Thymus (tissue), 11 donors: ENCODE measurements at regions not wholly inside any gene's neighbourhood (a gene's known extent, or its start where the extent isn't known, plus 50 kb on each side); places are given as distances from the start of the nearest gene placed in this dataset.

Experiments used
- DNase-seq, 9 donors: peaks; one replicate each; pipeline ENCODE4 v3.0.0-alpha.2; 2013; ENCODE audit warnings: low spot score in 9 of 9, low read depth in 6 of 9, missing footprints in 1 of 9
- H3K27ac ChIP-seq, 2 donors: one replicate each; pipeline ENCODE4 v1.5.1; 2013; ENCODE audit warnings: control low read depth in 1 of 2, low read depth in 1 of 2, low read length in 1 of 2, mild to moderate bottlenecking in 1 of 2, moderate library complexity in 1 of 2
- H3K27me3 ChIP-seq, 2 donors: one replicate each; pipeline ENCODE4 v1.5.1; 2013; ENCODE audit warnings: low read length in 1 of 2; ENCODE audit not compliant: control insufficient read depth in 2 of 2, insufficient read depth in 1 of 2
- H3K36me3 ChIP-seq, 2 donors: one replicate each; pipeline ENCODE4 v1.5.1; 2013; ENCODE audit warnings: low read length in 1 of 2, mild to moderate bottlenecking in 1 of 2, moderate library complexity in 1 of 2; ENCODE audit not compliant: control insufficient read depth in 2 of 2, insufficient read depth in 2 of 2
- H3K4me1 ChIP-seq, 2 donors: one replicate each; pipeline ENCODE4 v1.5.1; 2013; ENCODE audit warnings: low read length in 2 of 2; ENCODE audit not compliant: control insufficient read depth in 2 of 2, insufficient read depth in 2 of 2
- H3K4me3 ChIP-seq, 2 donors: one replicate each; pipeline ENCODE4 v1.5.1; 2013; ENCODE audit warnings: low read length in 2 of 2, control low read depth in 1 of 2, mild to moderate bottlenecking in 1 of 2
- H3K9me3 ChIP-seq, 2 donors: one replicate each; pipeline ENCODE4 v1.5.1; 2013; ENCODE audit warnings: low read length in 1 of 2, mild to moderate bottlenecking in 1 of 2; ENCODE audit not compliant: control insufficient read depth in 2 of 2, insufficient read depth in 1 of 2
- WGBS: extraction: QIAGEN DNeasy Blood & Tissue Kit; methylation state at CpG from one replicate; pipeline ENCODE4 v1.1.7; 2013; 5-methylcytosine and 5-hydroxymethylcytosine counted together
- donor health status: healthy.

DNA sequence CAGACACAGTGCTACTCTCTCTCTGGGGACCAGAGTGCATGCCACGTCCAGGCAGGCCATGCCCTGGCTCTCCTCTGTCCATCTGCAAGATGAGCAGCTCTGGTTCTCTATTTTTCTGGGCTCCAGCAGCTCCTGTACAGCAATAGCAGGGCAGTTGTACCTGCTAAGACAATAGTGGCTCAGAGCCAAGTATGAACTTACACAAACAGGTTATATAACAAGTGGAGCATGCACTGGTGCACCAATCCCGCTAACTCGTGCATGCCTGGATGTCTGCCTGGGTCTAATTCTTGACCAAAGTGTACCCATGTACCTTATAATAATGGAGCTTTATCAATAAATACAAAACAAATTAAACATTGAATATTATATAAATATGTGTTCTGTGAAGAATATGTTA, 392.3 kb downstream of the CENPC start:
- Histone ChIP-seq H3K27ac (no peak overlapping the region), H3K27me3 (no peaks in the 10 kb centered on the region), H3K9me3 (no peaks in the 10 kb centered on the region), H3K4me3 (no peak overlapping the region), H3K36me3 (no peaks in the 10 kb centered on the region), H3K4me1 (no peaks in the 10 kb centered on the region)
- DNase-seq = no peak
- 83% methylated on average over 3 of the region's 3 CpGs for WGBS

DNA sequence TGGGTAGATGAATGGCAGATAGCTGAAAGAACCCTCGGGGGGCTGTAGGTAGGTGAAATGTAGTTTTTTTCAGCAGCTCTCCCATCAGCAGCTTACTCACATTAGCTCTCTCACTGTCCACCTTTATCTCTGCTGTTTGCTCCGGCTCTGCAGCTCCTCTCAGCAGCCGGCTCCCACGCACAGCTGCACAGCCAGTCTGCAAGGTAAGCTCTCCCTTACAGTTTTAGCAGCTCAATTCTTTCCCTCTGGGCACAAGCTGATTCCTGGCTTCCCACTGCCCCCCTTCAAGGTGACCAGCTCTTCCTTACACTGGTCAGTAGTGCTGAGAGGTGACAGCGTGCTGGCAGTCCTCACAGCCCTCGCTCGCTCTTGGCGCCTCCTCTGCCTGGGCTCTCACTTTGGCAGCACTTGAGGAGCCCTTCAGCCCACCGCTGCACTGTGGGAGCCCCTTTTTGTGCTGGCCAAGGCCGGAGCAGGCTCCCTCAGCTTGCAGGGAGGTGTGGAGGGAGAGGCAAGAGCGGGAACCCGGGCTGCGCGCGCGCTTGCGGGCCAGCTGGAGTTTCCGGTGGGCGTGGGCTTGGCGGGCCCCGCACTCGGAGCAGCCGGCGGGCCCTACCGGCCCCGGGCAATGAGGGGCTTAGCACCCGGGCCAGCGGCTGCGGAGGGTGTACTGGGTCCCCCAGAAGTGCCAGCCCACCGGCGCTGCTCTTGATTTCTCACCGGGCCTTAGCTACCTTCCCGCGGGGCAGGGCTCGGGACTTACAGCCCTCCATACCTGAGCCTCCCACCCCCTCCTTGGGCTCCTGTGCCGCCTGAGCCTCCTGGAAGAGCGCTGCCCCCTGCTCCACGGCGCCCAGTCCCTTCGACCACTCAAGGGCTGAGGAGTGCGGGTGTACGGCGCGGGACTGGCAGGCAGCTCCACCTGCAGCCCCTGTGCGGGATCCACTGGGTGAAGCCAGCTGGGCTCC, 393.6 kb downstream of the CENPC start:
- H3K27me3 ChIP-seq = no peaks in the 10 kb centered on the region

DNA sequence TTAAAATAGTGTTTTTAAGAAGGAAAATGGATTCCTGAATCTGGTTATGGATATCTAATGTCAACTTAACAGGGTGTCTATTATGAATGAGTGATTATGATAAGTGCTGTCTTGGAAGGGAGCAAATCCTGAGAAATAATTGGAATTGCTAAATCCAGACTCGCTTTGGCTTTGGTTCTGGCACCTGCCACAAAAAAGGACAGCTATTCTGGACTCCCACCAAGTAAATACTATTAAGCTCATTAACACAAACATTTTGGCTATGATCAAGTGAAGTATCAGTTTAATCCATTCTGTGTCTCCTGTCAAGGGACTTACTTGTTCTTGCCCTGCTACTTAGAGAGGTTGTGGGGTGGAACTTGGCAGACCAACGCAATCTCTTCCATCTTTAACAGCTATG, 403.7 kb downstream of the CENPC start:
- Histone ChIP-seq H3K27me3 (no peaks in the 10 kb centered on the region), H3K4me1 (no peaks in the 10 kb centered on the region), H3K4me3 (no peak overlapping the region), H3K36me3 (no peaks in the 10 kb centered on the region), H3K9me3 (no peaks in the 10 kb centered on the region), H3K27ac (no peak overlapping the region)
- WGBS = 76% methylated on average over 2 of the region's 2 CpGs
- DNase-seq = no peak

More for the DNA sequence above, 393.6 kb downstream of the CENPC start:
- Histone ChIP-seq H3K4me1 (no peaks in the 10 kb centered on the region), H3K36me3 (no peaks in the 10 kb centered on the region), H3K27ac (no peak overlapping the region), H3K4me3 (no peak overlapping the region), H3K9me3 (no peaks in the 10 kb centered on the region)
- DNase-seq = no peak
- WGBS = 87% methylated on average over 45 of the region's 45 CpGs

DNA sequence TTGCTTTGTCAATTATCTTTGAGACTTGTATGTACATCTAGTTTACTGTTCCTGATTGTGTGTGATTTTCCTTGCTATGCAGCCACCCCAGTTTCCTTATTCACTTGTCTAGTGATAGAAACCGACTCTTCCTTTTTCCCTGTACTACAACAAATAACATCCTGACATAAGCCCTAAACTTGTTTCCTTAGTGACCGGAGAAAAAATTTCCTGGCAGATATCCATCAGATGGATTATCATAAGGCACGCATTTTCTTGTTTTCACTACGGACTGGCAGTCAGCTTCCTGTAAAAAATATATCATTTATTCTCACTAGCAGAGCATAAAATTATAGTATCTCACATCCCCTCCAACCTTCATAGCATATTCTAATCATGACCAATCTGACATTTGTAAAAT, 410.7 kb downstream of the CENPC start:
- Histone ChIP-seq H3K27ac (no peak overlapping the region), H3K4me3 (no peak overlapping the region), H3K4me1 (no peaks in the 10 kb centered on the region), H3K27me3 (no peaks in the 10 kb centered on the region), H3K36me3 (no peaks in the 10 kb centered on the region), H3K9me3 (no peaks in the 10 kb centered on the region)
- 63% methylated on average over 4 of the region's 4 CpGs for WGBS
- no peak for DNase-seq

DNA sequence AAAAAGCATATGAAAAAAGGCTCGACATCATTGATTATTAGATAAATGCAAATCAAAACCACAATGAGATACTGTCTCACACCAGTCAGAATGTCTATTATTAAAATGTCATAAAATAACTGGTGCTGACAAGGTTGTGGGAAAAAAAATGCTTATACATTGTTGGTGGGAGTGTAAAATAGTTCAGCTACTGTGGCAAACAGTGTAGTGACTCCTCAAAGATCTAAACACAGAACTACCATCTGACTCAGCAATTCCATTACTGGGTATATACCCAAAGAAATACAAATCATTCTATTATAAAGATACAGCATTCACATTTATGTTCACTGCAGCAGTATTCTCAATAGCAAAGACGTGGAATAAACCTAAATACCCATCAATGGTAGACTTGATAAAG, 412.1 kb downstream of the CENPC start:
- no peak overlapping the region for H3K27ac ChIP-seq
- no peaks in the 10 kb centered on the region for H3K9me3 ChIP-seq
- WGBS = 88% methylated on average over 2 of the region's 2 CpGs
- no peaks in the 10 kb centered on the region for H3K4me1 ChIP-seq
- no peak overlapping the region for H3K4me3 ChIP-seq
- no peaks in the 10 kb centered on the region for H3K27me3 ChIP-seq
- DNase-seq = no peak
- H3K36me3 ChIP-seq = no peaks in the 10 kb centered on the region

DNA sequence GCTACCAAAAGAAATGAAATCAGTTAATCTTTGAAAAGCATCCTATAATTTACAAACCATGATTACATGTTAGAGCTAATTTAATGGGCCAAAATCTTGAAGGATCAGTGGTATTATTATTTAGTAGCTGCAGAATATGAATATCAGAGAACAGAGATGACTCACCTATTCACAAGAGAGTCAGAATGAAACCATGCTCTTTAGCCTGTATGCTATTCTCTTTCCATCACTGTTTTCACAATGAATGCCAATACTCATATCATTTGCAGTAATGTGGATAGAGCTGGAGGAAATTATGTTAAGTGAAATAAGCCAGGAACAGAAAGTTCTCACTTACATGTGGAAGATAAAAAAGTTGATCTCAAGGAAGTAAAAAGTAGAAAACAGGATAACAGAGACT, 414.1 kb downstream of the CENPC start:
- Histone ChIP-seq H3K4me3 (no peak overlapping the region), H3K36me3 (no peaks in the 10 kb centered on the region), H3K9me3 (no peaks in the 10 kb centered on the region), H3K27me3 (no peaks in the 10 kb centered on the region), H3K4me1 (no peaks in the 10 kb centered on the region), H3K27ac (no peak overlapping the region)
- DNase-seq = no peak

DNA sequence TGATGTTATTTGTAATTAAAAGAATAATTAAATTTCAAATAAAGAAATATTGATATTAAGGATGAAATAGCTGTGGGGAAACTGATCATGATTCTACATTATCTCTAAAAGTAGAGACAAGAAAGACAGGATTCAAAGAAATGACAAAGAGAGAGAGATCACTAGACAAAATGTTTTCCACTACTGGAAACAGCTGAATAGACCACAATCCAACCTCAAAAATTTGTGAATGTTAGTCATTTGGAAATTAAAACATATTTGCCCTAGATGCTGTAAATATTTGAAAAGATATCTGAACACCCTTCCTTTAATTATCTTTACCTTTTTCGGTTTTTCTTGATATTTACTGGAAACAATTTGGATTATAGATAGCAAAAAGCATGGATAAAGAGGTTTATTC, 414.9 kb downstream of the CENPC start:
- no peaks in the 10 kb centered on the region for H3K36me3 ChIP-seq
- H3K27me3 ChIP-seq = no peaks in the 10 kb centered on the region
- DNase-seq = no peak
- H3K27ac ChIP-seq = no peak overlapping the region
- H3K9me3 ChIP-seq = no peaks in the 10 kb centered on the region
- no peaks in the 10 kb centered on the region for H3K4me1 ChIP-seq
- no peak overlapping the region for H3K4me3 ChIP-seq
- 73% methylated on average over 1 of the region's 1 CpG for WGBS

DNA sequence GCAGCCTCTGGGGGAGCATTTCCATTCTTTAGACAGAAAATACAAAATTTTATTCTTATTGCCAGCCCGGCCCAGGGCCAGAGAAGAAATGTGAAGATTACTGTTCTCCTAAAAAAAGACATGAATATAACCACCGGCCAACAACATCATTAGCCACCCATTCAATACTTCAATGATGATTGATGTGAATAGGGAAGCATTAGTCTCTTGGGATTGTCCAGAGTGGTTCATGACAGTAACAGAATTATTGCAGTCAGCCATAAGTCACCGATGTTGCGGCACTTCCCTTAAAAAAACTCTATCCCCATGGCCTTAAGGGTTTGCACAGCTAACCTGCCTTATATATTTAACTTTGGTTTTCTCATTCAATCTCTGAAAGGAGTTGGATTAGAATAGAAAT, 418.7 kb downstream of the CENPC start:
- DNase-seq = no peak
- Histone ChIP-seq H3K4me1 (no peaks in the 10 kb centered on the region), H3K9me3 (no peaks in the 10 kb centered on the region), H3K27ac (no peak overlapping the region), H3K27me3 (no peaks in the 10 kb centered on the region), H3K36me3 (no peaks in the 10 kb centered on the region), H3K4me3 (no peak overlapping the region)
- 93% methylated on average over 4 of the region's 4 CpGs for WGBS

DNA sequence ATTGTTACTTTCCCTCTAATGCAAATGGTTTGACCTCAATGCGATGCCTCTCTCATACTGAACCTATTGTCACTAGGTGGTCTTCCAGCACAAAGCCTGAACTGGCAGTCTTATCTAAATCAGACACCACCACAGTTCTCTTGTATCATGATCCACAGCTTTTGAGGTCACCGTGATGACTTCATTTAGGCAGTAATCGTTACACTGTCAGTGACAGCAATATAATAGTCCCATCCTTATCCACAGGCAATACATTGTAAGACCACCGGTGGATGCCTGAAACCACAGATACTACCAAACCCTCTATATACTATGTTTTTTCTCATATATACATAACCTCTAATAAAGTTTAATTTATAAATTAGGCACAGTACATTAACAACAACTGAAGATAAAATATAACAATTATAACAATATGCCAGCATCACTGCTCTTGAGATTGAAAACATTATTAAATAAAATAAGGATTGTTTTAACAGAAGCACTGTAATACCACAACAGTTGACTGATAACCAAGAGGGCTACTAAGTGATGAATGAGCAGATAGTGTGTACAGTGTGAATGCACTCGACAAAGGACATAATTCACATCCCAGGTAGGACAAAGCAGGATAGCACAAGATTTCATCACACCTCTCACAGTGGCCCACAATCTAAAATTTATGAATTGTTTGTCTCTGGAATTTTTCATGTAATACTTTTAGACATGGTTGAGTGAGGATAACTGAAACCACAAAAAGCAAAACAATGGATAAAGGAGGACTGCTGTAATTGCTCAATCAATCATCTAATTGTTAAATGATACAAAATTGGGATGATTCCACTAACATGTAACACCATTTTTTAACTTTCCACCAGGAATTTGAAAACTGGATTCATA, 419.4 kb downstream of the CENPC start:
- Histone ChIP-seq H3K9me3 (no peaks in the 10 kb centered on the region), H3K27ac (no peak overlapping the region), H3K4me1 (no peaks in the 10 kb centered on the region), H3K27me3 (no peaks in the 10 kb centered on the region), H3K4me3 (no peak overlapping the region), H3K36me3 (no peaks in the 10 kb centered on the region)
- DNase-seq = no peak
- WGBS = 93% methylated on average over 5 of the region's 5 CpGs
